ENCODE measurements at regions not wholly inside any gene's neighbourhood (a gene's known extent, or its start where the extent isn't known, plus 50 kb on each side); places are given as distances from the start of the nearest gene placed in this dataset.

GRCh38 chr20:60152792-60153191, 194.6 kb downstream of the CDH26 start:
- no peak for TF ChIP-seq CTCF (IDR thresholded peaks at IDR 0.05)
- no peak overlapping the region for H3K4me3 Mint-ChIP-seq (ENCODE audit: unreplicated experiment)
- H3K9me3 Mint-ChIP-seq (ENCODE audit: unreplicated experiment) = peaks cover 6% of the 10 kb centered on the region
- peaks cover 10% of the 10 kb centered on the region for H3K27me3 Mint-ChIP-seq (ENCODE audit: unreplicated experiment)
- no peaks in the 10 kb centered on the region for H3K36me3 Mint-ChIP-seq (ENCODE audit: unreplicated experiment)
- no peak for DNase-seq (ENCODE audit: extremely low spot score, unreplicated experiment)
- H3K4me1 Mint-ChIP-seq (ENCODE audit: unreplicated experiment) = no peaks in the 10 kb centered on the region
- no peak overlapping the region for H3K27ac Mint-ChIP-seq (ENCODE audit: unreplicated experiment)

DNA sequence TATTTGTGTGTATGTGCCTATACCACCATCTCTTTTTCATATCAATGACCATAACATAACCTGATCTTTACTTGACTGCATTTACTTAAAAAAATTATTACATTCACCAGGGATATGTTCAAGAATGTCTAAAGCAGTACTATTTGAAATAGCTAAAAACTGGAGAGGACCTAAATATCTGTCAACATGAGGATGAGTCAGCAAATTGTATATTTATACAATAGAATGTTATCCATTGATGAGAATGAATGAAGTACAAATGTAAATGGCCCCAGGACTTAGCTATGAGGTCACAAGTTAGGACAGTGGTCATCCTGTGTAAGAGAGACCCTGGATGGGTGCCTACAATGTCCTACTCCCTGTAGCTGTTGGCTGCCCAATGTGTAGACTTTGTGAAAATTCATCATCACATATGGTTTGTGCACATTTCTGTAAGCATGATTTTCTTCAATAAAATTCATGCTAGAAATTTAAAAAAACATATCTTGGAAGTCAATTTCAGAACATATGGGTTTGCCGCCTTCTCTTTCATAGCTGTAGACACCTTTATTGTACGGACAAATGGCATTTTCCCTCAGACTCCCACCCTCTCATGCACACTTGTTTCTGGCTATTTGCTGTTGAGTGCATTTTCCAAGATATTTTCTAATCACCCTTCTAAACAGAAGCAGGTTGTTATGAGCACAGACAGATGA, 202.4 kb downstream of the CDH26 start:
- Mint-ChIP-seq H3K27me3 (ENCODE audit: unreplicated experiment) (no peaks in the 10 kb centered on the region), H3K27ac (ENCODE audit: unreplicated experiment) (no peak overlapping the region), H3K9me3 (ENCODE audit: unreplicated experiment) (peaks cover 14% of the 10 kb centered on the region), H3K4me3 (ENCODE audit: unreplicated experiment) (no peak overlapping the region), H3K36me3 (ENCODE audit: unreplicated experiment) (no peaks in the 10 kb centered on the region), H3K4me1 (ENCODE audit: unreplicated experiment) (no peaks in the 10 kb centered on the region)
- no peak for DNase-seq (ENCODE audit: extremely low spot score, unreplicated experiment)
- TF ChIP-seq CTCF (IDR thresholded peaks at IDR 0.05) = no peak

- no peak for DNase-seq (ENCODE audit: extremely low spot score, unreplicated experiment)
- Mint-ChIP-seq H3K4me3 (ENCODE audit: unreplicated experiment) (no peak overlapping the region), H3K27ac (ENCODE audit: unreplicated experiment) (no peak overlapping the region), H3K36me3 (ENCODE audit: unreplicated experiment) (no peaks in the 10 kb centered on the region), H3K9me3 (ENCODE audit: unreplicated experiment) (no peaks in the 10 kb centered on the region), H3K4me1 (ENCODE audit: unreplicated experiment) (no peaks in the 10 kb centered on the region), H3K27me3 (ENCODE audit: unreplicated experiment) (no peaks in the 10 kb centered on the region)
- TF ChIP-seq CTCF (IDR thresholded peaks at IDR 0.05) = no peak
Measured at GRCh38 chr20:60167812-60168211, 209.6 kb downstream of the CDH26 start.

DNA sequence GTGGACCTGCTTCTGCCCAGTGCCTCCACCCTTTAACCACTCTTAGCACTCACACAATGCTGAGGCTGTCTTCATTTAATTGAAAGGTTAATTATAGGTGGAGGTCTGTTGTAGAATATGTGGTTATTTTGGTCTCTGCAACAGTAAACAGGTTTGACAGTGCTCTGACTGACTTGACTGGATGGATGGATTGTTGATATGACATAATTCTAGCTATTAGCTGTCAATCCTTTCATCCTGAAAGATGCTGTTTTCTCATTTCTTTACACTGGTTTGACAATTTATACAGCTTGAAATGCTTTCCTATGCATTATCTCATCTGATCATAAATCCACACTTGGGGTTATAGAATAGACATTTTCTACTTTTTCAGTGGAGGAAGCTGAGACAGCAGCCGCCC, 210.7 kb downstream of the CDH26 start:
- Mint-ChIP-seq H3K4me3 (ENCODE audit: unreplicated experiment) (no peak overlapping the region), H3K36me3 (ENCODE audit: unreplicated experiment) (no peaks in the 10 kb centered on the region), H3K4me1 (ENCODE audit: unreplicated experiment) (no peaks in the 10 kb centered on the region), H3K9me3 (ENCODE audit: unreplicated experiment) (no peaks in the 10 kb centered on the region), H3K27ac (ENCODE audit: unreplicated experiment) (no peak overlapping the region), H3K27me3 (ENCODE audit: unreplicated experiment) (no peaks in the 10 kb centered on the region)
- DNase-seq (ENCODE audit: extremely low spot score, unreplicated experiment) = no peak
- TF ChIP-seq CTCF (IDR thresholded peaks at IDR 0.05) = no peak

GRCh38 chr20:60170116-60170515, 211.9 kb downstream of the CDH26 start:
- no peak for DNase-seq (ENCODE audit: extremely low spot score, unreplicated experiment)
- no peaks in the 10 kb centered on the region for H3K36me3 Mint-ChIP-seq (ENCODE audit: unreplicated experiment)
- H3K9me3 Mint-ChIP-seq (ENCODE audit: unreplicated experiment) = no peaks in the 10 kb centered on the region
- no peak for TF ChIP-seq CTCF (IDR thresholded peaks at IDR 0.05)
- H3K27ac Mint-ChIP-seq (ENCODE audit: unreplicated experiment) = no peak overlapping the region
- no peak overlapping the region for H3K4me3 Mint-ChIP-seq (ENCODE audit: unreplicated experiment)
- no peaks in the 10 kb centered on the region for H3K27me3 Mint-ChIP-seq (ENCODE audit: unreplicated experiment)
- H3K4me1 Mint-ChIP-seq (ENCODE audit: unreplicated experiment) = no peaks in the 10 kb centered on the region
